HG02623 (cell line): ENCODE measurements at regions not wholly inside any gene's neighbourhood (a gene's known extent, or its start where the extent isn't known, plus 50 kb on each side); places are given as distances from the start of the nearest gene placed in this dataset.
"Not testable (repeated sequence)": the region's sequence is repeated elsewhere in the genome, so short reads cannot be mapped to it uniquely, and the experiment has no call there.

Source experiments
- ATAC-seq: cut with Tn5 transposase; IDR thresholded peaks from one replicate; pipeline ENCODE4 v1.9.1; 2021; ENCODE audit warnings: moderate library complexity; ENCODE audit not compliant: unreplicated experiment

DNA sequence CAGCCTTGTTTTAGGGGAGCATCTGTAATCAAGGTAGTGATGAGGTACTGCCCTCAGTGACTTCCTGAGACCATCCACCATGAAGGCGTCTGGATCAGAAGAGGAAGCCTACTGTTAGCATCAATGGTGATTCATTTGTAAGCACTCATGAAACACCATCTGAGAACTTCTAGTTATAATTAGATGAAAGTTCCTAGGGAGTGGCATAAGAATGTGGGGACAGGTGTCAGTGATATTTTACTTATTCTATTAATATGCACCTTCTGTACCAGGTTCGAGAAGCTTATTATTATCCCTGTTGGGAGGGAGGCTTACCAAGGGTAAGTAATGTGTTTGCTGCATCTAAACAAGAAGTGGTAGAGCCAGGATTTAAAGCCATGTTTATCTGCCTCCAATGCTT, 295.8 kb upstream of the TBL1XR1 start:
- no peak for ATAC-seq

DNA sequence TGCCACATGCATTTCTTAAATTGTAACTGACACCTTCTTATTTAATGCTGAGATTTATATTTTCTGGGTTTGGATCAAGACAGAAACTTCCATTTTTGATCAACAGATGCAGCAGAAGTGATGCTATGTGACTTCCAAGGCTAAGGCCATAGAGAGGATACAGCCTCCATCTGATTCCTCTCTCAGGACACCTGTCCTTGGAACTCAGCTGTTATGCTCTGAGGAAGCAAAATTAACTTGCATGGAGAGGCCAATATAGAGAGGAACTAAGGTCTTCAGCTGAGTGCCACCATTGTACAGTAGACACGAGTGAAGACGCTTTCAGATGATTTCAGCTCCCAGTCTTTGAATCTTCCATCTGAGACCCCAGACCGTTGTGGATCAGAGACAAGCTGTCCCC, 296.9 kb upstream of the TBL1XR1 start:
- no peak for ATAC-seq

DNA sequence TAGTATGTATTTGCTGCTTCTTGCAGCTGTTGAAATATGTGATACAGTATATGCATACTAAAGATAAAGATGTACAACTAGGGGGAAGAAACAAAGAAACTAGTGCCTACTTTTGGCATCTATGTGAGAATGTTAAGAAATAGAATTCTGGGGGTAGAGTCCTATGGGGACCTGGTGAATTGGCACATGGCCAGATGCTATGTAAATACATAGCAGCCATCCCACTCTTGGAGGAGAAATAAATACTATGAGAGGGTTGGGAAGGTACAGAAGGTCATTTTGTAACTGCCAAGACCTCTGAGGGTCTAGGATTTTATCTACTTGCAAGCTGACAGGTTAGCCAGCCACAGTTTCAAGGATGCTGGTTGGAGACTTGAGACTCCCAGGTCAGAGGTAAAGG, 298.3 kb upstream of the TBL1XR1 start:
- no peak for ATAC-seq

DNA sequence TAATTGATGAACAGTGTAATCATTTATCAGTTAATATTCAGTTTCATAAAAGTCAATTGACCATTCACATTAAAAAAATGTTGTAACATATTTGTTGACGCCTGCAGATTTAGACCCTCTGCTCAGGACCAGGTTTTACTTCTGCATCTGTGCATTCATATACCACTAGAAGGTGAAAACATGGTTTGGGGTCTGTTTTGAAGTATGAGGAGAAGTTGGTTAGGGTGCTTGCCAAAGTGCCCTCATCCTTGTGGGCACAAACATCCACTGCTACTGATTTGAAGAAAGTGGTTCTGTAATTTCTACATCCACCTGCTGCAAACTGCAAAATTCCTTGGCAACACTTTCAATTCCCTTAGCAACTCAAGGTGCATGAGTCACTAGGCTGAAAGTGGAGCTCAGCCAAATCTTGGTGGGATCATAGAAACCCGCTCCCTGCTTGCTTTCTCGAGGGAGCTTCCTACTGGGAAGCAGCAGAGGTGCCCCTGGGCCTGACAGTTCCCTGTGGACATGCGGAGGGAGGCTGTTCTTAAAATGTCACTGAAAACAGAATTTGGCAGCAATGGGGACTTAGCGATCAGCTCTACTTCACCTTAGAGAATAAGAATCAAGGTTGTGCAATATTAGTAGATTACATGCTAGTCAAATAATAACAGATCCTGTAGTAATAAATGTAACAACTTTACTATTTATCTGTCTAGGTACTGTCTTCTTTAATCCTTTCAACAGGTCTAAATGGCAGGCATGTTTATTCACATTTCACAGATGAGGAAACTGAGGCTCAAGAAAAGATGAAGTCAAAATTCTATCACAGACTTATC, 301.0 kb upstream of the TBL1XR1 start:
- no peak for ATAC-seq

DNA sequence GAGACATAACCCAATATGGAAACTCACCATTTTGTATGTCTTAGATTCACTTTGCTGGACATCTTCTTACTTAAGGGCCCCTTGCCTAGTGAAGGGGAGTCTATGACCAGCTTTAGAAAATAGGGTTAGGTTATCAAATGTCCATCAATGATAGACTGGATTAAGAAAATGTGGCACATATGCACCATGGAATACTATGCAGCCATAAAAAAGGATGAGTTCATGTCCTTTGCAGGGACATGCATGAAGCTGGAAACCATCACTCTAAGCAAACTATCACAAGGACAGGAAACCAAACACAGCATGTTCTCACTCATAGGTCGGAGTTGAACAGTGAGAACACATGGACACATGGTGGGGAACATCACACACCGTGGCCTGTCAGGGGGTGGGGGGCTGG, 301.8 kb upstream of the TBL1XR1 start:
- not testable (repeated sequence) for ATAC-seq

DNA sequence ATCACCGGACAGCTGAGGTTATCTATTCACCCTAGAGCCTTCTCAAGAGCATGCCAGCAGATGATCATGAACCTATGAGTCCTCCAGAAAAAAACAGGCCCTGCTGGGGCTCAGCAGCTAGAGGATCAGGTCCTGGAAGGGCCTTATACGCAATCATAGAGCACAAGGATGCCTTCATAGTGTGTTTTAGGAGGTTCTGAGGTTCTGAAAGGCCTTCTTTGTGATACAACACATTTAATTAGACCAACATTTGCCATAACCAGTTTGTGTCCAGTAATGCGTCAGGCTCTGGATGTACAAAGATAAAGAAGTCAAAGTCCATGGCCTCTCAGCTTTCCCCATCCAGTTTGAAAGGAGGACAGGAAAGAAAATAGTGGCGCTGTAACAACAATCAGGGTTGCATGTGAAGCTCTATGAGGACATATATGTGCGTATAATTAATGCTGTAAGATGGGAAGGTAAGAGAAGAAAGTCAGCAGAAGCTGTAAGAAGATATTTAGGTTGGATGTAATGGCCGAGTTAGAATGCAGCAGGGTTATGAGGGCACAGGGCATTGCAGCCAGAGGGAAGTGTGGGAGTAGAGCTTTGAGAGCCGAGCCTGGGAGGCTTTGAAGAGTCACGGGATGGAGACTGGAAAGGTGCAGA, 302.6 kb upstream of the TBL1XR1 start:
- ATAC-seq = no peak

DNA sequence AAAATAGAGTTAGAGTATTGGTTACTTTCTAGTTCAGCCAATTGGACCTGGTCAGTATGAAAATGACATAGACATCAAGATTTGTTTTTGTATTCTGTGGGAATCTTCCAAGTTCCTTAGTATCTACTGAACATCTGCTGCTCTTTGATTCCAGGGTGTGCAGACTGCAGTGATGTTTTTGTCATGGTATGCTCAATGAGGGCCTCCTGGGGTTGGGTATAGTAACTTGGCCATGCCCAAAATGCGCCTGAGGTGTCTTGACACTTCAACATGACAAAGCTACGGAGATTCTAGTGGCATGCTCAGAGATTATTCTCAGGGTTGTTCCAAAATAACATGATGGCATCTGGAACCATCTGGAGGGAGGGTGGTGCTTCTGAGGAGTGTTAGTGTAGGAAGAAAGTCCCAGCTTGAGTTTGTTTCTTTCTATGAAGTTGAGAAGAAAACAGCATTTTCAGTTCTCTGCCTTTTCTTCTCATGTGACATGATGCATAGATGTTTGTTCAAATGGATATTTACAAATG, 313.5 kb upstream of the TBL1XR1 start:
- no peak for ATAC-seq

DNA sequence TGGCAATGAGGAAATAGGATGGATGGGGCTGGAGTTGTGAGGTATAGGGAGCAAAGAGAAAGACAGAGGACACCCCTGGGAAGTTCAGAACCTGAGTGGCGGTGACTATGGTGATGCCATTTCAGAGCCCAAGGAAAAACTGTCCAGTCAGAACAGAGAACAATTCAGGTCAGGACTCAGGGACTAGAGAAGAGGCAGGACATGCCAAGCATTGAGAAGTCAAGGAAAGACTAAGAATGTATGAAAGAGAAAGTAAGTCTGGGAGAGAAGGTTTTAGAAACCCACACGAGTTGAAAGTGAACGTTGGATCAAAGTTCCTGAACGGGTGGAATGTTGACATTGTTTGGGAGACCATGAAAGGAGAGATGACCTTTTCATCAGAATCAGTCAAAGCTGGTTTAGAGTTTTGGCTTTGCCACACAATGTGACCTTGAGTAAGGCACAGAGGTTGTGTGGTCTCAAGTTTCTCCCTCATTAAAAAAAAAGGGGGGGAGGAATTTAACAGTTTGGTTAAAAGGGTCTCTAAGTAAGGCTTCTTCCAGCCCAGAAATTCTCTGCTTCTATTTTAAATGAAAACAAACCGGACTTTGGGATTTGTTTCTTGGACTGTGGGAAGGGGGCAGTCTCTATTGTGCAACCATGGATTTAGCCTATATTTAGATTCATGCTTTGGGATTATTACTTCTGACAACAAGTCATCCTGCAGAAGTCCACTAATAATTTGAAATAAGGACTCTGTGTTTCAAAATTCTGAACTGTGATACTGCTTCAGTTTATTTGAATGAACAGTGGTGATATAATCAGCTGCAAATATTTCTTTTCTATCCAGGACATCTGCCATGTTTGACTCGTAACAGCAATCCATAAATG, 315.9 kb upstream of the TBL1XR1 start:
- ATAC-seq = no peak

DNA sequence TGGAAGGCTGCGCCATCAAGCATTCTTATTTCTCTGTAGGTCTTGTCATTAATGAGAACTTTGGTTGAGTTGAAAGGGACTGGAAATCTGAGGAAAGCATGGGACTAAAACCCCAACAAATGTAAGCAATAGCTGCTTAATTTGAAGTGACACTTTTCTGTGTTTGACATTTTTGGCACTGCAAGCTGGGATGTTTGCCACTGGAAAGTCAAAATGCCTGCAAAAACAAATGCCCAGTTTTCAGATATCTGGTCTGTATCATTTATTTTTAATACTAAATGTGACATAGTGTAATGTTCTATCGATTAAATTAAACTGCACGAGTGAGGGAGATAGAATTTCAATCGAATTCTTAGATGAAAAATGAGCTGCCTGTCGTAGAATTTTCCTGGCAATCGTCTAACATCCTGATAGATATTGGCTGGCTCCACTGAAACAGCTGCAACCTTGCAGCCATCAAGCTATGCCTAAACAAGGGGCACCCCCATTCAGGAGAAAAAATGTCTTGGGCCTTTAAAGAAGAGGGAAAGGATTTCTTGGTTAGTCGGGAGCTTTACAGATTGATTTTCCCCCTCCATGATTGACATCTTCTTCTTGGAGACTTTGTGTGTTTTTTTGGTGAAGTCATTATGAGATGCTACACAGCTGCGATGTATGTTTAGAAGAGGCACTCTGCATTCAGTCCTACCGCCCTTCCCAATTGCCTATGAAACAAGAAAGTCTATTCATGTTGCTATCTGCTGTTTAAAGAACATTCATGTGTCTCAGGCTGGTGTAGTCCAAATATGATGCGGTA, 316.7 kb upstream of the TBL1XR1 start:
- ATAC-seq = no peak

DNA sequence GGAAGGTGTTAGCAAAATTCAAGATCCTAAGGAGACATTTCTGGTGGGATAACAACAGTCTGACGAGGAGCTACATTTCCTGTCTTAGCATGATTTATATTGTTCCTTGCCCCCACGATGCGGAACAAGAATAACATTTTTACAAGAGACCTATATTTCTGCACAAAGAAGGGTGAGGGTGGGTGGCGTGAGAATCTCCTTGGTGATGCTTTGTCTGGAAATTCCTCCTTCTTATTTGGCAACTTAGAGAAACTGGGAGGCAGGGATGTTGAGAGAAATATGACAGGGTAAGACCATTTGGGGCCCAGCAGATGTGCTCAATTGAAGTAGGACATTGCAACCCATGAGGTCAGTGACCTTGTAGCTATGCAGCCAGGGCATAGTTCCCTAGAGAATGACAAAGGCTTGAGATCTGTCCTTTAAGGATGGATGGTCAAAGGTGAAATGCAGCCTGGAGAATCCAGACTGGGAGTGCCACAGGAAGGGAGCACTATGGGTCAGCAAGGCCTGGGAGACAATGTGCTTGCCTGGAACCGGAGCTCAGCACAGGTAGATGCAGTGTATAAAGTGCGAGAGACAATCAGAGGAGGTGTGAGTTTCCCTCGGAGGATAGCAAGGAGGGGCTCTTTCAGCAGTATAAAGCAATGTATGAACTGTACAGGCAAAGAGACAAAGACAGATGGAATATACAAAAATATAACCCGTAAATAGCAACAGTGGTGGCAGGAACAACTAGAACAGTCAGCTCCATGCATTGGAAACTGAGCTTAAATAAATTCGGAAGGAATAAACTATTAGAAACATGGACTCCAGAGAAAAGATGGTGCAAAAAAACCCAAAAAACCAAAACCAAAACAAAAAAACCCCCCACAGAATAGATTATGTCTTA, 317.6 kb upstream of the TBL1XR1 start:
- no peak for ATAC-seq

DNA sequence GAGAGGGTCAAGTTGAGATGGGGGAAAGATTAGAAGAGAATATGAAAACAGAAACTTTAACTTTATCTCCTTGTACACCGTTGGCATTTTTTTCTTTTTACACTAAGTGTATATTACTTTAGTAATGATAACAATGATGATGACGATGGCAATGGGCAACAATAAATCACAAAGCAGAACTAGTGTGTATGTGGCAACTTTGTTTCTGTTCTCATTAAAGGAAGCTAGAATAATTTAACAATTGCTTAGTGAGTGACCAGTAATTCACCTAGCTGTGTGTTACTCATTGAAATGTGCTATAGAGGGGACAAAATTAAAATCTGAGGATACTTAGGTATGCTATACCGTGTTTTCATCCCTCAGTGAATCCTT, 318.5 kb upstream of the TBL1XR1 start:
- no peak for ATAC-seq

DNA sequence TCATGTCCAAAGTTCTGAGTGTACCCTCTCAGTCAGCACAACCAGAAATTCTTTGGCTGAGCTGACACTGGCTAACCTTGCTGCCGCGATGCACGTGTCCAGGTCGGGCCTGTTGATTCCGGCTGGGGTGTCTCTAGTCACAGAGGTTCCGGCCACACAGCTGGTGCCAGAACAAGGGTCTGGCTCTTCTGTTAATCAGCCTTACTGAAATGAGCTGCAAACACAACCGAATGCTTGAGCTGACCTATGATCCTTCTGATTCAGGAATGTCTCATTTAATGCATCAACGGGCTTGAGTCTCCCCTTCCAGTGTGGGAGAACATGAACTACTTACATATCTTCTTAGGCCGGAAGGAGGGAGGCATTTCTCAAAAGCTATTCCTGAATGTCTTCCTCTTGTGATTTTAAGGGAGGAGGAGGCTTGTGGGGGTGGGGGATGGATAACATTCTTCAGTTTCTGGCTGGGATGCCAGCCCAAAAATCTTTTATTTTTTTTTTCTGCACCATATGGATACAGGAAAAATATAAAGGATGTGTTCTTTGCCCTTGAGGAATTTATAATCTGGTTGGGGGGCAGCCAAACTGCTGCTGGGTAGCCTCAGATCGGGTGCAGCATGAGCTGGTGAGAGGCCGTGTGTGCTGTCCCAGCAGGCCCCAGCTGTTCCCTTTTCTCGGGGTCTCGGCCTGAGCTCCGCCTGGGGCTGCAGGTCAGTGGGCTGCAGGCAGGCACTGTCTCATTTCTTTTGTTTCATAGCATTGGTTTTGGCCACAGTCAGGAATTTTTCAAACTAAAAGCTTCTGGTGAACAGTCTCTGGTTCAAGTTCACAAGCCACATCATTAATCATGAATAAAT, 319.1 kb upstream of the TBL1XR1 start:
- no peak for ATAC-seq

DNA sequence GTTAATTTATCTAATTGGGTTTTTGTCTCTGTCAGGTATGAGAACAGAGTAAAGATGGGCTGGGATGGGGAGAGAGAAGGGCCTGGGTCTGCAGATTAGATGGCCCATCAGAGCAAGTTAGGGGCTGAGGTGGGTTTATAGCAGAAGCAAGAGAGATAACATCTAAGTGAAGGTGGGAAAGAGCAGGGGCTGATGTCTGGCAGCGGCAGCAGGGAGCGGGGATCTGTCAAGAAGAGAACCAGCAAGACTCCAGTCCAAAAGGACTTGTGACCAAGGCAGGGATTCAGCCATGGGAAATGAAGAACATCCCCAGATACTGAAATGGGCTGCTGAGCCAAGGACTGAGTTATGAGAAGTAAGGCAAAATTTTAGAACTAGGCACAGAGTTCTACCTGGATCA, 320.6 kb upstream of the TBL1XR1 start:
- ATAC-seq = no peak

DNA sequence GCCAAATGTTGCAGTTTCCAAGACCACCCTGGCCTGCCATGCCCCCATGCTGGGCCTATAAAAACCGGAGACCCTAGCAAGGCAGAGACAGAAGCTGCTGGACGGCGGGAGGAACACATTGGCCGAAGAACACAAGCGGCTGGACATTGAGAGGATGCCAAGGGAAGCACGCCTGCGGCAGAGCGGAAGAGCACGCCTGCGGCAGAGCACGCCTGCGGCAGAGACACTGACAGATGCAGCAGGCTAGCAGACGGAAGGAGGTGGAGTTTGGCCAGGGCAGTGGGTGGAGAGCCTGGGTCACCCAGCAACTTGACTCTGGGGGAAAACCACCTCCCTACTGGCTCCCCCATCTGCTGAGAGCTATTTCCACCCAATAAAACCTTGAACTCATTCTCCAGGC, 322.3 kb upstream of the TBL1XR1 start:
- no peak for ATAC-seq

DNA sequence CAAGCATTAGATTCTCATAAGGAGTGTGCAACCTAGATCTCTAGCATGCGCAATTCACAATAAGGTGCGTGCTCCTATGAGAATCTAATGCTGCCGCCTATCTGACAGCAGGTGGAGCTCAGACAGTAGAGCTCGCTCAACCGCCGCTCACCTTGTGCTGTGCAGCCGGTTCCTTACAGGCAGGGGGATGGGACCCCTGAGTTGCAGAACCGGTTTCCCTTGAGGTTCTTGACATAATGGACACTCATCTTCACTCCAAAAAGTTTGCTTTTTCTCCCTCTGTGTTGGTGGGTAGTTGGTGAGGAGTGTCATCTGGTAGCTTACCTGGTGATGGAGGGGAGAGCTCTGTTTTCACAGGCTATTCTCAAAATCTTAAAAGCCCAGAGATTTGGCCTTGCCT, 324.0 kb upstream of the TBL1XR1 start:
- ATAC-seq = no peak

DNA sequence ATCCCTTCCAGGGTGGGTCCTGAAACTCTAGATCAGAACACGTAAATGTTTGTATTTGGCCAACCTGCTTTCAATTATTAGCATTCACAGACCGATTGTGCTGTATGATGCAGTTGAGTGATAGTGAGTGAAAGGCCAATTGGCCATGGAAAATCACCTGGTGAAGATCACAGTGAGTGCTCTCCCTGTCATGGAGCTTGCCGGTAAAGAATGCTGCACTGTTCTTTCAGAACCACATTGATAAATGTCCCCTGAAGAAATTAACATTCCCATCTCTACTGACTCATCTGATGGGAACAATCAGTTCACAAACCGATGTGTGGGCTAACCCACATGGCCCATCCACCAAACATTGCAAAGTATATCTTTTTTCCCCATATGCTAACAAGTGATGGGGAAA, 324.8 kb upstream of the TBL1XR1 start:
- no peak for ATAC-seq

DNA sequence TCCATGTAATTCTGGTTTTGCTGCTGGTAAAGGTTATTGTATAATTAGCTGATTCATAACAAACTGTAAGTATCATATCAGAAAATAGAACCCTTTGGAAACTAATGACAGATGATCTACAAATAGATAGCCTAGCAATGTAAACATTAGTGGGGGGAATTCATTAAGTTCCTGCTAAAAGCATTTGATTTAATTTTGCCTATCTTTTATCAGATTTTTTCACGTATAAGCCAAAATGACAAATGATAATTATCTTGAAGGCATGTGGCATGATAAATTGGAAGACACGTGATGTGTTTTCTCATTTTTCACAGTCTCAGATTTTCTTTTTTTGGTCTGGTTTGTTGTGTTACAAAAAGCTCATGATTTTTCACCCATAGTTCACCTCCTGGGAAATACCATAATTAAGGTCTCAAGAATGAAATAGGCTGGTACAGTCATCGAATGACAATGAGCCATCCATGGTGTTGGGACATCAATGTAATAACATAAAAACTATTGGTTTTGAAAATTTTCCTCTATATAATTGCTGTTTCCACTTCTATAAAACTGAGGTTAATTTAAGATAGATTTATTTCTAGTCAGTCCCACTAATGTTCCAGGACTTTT, 325.9 kb upstream of the TBL1XR1 start:
- no peak for ATAC-seq

DNA sequence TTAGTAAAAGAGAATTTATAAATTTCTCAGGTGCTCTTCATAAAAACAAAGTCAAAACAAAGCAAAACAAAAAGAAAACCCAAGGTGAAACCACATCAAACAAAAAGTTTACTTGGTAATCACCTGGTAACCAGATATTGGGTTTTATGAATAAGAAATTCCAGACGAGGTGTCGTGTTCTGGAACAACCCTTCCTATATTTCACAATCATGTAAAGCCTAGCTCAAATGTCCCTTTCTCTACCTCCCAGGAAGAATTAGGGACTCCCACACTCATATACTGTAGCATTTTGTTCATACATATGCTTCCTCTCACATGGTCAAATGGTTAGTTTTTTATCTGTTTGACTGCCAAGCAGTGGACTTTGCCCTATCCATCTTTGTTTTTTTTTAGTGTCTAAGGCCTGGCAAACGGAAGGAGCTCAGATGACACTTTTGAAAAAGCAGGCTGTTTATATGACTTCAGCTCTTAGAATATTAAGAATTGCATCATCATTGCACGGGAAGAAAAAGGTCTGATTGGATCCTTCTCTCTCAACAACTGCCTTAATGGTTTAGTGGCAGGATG, 326.7 kb upstream of the TBL1XR1 start:
- no peak for ATAC-seq
